ENCODE measurements at regions not wholly inside any gene's neighbourhood (a gene's known extent, or its start where the extent isn't known, plus 50 kb on each side); places are given as distances from the start of the nearest gene placed in this dataset.

GRCh38 chr7:31171984-31172383, 119.9 kb downstream of the ADCYAP1R1 start:
- TF ChIP-seq CTCF (IDR thresholded peaks at IDR 0.05) (no peak), ZFX (IDR thresholded peaks at IDR 0.05; ENCODE audit: borderline replicate concordance) (no peak)
